ENCODE measurements at regions not wholly inside any gene's neighbourhood (a gene's known extent, or its start where the extent isn't known, plus 50 kb on each side); places are given as distances from the start of the nearest gene placed in this dataset.
A peak's percentile ranks its signal among the peaks of the same experiment; 100 is the strongest.
"Not testable (repeated sequence)": the region's sequence is repeated elsewhere in the genome, so short reads cannot be mapped to it uniquely, and the experiment has no call there.

DNA sequence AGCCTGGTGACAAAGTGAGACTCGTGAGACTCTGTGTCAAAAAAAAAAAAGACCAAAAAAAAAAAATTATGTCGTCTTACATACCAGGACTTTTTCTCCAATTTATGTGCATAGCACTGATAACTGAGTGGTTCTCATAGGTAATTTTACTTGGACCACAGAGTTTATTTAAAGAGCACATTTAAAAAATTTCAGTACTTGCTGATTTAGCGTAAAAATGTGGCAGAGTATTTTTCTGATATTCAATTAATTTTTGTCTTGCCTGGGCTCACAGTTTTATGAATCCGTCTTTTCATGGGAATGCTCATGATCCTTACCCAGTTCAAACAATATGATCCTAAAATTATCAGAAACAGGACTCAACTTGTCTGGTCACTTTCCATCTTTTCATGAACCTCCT lies 151.0 kb upstream of the ZNF92 start:
- intact Hi-C loops (cut with micrococcal nuclease; ENCODE audit: unreplicated experiment), result no loop called here
- no peaks in the 10 kb centered on the region for H3K9me3 Mint-ChIP-seq (ENCODE audit: low read depth, unreplicated experiment)
- CTCF ChIA-PET, result no interaction called here
- no TSS peak for BruUV-seq (replicated peaks)
- no peak overlapping the region for H3K27ac Mint-ChIP-seq (ENCODE audit: unreplicated experiment)
- no peaks in the 10 kb centered on the region for H3K36me3 Mint-ChIP-seq (ENCODE audit: insufficient read depth, unreplicated experiment)
- TF ChIP-seq, protein P1, sequence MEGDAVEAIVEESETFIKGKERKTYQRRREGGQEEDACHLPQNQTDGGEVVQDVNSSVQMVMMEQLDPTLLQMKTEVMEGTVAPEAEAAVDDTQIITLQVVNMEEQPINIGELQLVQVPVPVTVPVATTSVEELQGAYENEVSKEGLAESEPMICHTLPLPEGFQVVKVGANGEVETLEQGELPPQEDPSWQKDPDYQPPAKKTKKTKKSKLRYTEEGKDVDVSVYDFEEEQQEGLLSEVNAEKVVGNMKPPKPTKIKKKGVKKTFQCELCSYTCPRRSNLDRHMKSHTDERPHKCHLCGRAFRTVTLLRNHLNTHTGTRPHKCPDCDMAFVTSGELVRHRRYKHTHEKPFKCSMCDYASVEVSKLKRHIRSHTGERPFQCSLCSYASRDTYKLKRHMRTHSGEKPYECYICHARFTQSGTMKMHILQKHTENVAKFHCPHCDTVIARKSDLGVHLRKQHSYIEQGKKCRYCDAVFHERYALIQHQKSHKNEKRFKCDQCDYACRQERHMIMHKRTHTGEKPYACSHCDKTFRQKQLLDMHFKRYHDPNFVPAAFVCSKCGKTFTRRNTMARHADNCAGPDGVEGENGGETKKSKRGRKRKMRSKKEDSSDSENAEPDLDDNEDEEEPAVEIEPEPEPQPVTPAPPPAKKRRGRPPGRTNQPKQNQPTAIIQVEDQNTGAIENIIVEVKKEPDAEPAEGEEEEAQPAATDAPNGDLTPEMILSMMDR (IDR thresholded peaks at IDR 0.05; ENCODE audit: unreplicated experiment), result no peak
- DNase-seq, result no peak
- H3K4me1 Mint-ChIP-seq (ENCODE audit: low read depth, unreplicated experiment), result no peaks in the 10 kb centered on the region
- no peaks in the 10 kb centered on the region for H3K27me3 Mint-ChIP-seq (ENCODE audit: unreplicated experiment)
- no peak overlapping the region for H3K4me3 Mint-ChIP-seq (ENCODE audit: low read depth, unreplicated experiment)

DNA sequence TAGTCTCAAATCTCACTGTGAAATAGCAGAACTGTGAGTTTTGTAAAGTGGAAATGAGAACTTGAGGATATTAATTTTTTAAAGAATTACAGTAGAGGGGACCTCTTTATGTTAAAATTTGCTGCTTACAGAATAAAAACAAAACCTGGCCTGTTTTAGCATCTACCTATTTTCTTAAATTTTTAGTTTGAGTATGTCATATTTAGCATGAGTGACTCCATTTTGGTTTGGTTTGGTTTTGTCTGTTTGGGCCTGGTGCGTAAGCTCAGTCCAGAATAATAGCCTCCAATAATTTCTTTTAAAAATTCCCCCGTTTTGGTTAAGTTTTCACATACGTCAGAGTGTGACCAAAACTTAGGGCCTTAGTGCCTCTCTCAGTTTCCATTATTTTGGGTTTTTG lies 152.0 kb upstream of the ZNF92 start:
- H3K36me3 Mint-ChIP-seq (ENCODE audit: insufficient read depth, unreplicated experiment), result no peaks in the 10 kb centered on the region

DNA sequence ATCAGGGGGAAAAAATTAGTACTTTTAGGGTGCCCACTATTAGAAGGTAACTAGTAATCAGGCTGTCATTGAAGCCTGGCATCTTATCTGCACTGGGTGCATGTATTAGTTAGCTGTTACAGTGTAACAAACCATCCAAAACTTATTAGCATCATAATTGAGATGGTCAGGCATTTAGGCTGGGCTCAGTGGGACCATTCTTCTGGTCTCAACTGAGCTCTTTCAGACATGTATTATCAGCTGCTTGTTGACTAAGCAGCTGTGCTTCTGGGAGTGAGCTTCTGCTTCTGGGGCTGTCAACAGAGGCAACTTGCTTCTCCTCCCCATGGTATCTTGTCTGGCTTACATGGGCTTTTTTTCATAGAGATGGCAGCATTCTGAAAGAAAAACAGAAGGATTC lies 154.0 kb upstream of the ZNF92 start:
- Mint-ChIP-seq H3K36me3 (ENCODE audit: insufficient read depth, unreplicated experiment) (no peaks in the 10 kb centered on the region), H3K27me3 (ENCODE audit: unreplicated experiment) (no peaks in the 10 kb centered on the region), H3K27ac (ENCODE audit: unreplicated experiment) (no peak overlapping the region), H3K9me3 (ENCODE audit: low read depth, unreplicated experiment) (no peaks in the 10 kb centered on the region), H3K4me1 (ENCODE audit: low read depth, unreplicated experiment) (no peaks in the 10 kb centered on the region), H3K4me3 (ENCODE audit: low read depth, unreplicated experiment) (no peak overlapping the region)
- TF ChIP-seq, protein P1 (IDR thresholded peaks at IDR 0.05; ENCODE audit: unreplicated experiment), result no peak
- CTCF ChIA-PET, result no interaction called here
- no TSS peak for BruUV-seq (replicated peaks)
- no peak for DNase-seq
- intact Hi-C loops (cut with micrococcal nuclease; ENCODE audit: unreplicated experiment), result no loop called here

More for the DNA sequence above, 152.0 kb upstream of the ZNF92 start:
- TF ChIP-seq, protein P1 (IDR thresholded peaks at IDR 0.05; ENCODE audit: unreplicated experiment), result no peak
- Mint-ChIP-seq H3K4me1 (ENCODE audit: low read depth, unreplicated experiment) (no peaks in the 10 kb centered on the region), H3K9me3 (ENCODE audit: low read depth, unreplicated experiment) (no peaks in the 10 kb centered on the region), H3K4me3 (ENCODE audit: low read depth, unreplicated experiment) (no peak overlapping the region), H3K27ac (ENCODE audit: unreplicated experiment) (no peak overlapping the region), H3K27me3 (ENCODE audit: unreplicated experiment) (no peaks in the 10 kb centered on the region)
- CTCF ChIA-PET, result interaction anchor here (0.7 kb wide), 1 partner anchor 727 kb away, joined by 5 read pairs; no protein-coding TSS in a partner anchor
- DNase-seq, result no peak
- BruUV-seq (replicated peaks), result no TSS peak
- intact Hi-C loops (cut with micrococcal nuclease; ENCODE audit: unreplicated experiment), result no loop called here

DNA sequence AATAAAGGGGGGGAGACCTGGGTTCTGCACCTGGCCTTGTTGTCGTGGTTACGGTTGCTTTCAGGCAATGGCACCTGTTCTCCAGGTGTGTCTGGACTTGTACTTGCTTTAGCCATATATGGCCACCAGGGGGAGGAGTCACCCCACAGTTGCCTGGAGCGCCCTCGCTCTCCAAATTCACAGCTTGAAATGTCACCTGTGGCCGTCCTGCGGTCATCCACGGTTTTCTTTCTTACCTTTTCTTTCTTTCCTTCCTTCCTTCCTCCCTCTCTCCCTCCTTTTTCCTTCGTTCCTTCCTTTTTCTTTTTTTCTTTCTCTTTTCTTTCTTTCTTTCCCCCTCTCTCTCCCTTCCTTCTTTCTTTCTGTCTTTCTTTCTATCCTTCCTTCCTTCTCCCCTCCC lies 157.2 kb upstream of the ZNF92 start:
- TF ChIP-seq, protein P1 (IDR thresholded peaks at IDR 0.05; ENCODE audit: unreplicated experiment), result peak; percentile 48
- Mint-ChIP-seq H3K4me3 (ENCODE audit: low read depth, unreplicated experiment) (no peak overlapping the region), H3K4me1 (ENCODE audit: low read depth, unreplicated experiment) (no peaks in the 10 kb centered on the region), H3K9me3 (ENCODE audit: low read depth, unreplicated experiment) (no peaks in the 10 kb centered on the region), H3K27me3 (ENCODE audit: unreplicated experiment) (no peaks in the 10 kb centered on the region), H3K27ac (ENCODE audit: unreplicated experiment) (no peak overlapping the region), H3K36me3 (ENCODE audit: insufficient read depth, unreplicated experiment) (no peaks in the 10 kb centered on the region)
- CTCF ChIA-PET, result interaction anchor here (0.7 to 1.2 kb wide), 4 partner anchors 84 to 506 kb away, joined by 3 to 5 read pairs (median 5); no protein-coding TSS in a partner anchor
- intact Hi-C loops (cut with micrococcal nuclease; ENCODE audit: unreplicated experiment), result loop anchor here (1.0 kb wide), 1 partner anchor 91 kb away; no protein-coding TSS in a partner anchor
- no TSS peak for BruUV-seq (replicated peaks)
- DNase-seq, result peak; percentile 72

DNA sequence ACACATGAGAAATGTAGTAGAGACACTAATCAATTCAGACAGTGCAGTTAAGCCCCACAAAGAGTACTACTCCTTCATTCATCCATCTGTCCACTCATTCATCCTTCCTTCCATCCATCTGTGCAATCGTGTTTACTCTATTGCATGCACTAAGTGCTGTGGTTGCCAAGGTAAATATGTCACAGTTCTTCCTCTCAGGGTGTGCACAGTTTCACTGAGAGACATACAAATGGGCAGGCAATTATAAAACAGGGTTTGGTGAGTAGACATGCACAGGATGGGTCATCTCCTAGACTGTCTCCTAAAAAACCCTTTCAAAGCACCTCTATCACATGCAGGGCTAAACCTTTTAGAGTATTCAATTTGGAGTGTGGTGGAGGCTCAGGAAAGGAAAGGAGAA lies 160.4 kb upstream of the ZNF92 start:
- intact Hi-C loops (cut with micrococcal nuclease; ENCODE audit: unreplicated experiment); H3K4me1 Mint-ChIP-seq (ENCODE audit: low read depth, unreplicated experiment); H3K27ac Mint-ChIP-seq (ENCODE audit: unreplicated experiment); CTCF ChIA-PET; H3K36me3 Mint-ChIP-seq (ENCODE audit: insufficient read depth, unreplicated experiment); H3K27me3 Mint-ChIP-seq (ENCODE audit: unreplicated experiment); H3K4me3 Mint-ChIP-seq (ENCODE audit: low read depth, unreplicated experiment); H3K9me3 Mint-ChIP-seq (ENCODE audit: low read depth, unreplicated experiment); BruUV-seq (replicated peaks); DNase-seq: not testable (repeated sequence)

DNA sequence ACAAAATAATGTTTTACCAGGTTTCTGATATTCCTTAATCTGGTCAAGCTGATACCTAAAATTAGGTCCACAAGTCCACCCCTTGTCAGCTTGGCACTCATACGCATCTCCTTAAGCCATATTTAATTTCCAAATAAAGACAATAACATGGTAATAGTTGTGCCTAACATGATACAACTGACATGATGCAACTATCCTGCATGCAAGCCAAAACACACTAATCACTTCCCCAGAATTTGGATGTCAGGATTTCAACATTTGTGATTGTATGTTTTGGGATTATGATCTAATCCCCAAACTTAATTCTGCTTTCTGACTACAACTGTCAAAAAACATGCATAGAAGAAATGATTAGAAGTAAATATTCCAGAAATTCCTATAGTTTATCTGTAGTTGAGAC lies 174.4 kb upstream of the ZNF92 start:
- DNase-seq; H3K27ac Mint-ChIP-seq (ENCODE audit: unreplicated experiment); H3K36me3 Mint-ChIP-seq (ENCODE audit: insufficient read depth, unreplicated experiment); H3K4me3 Mint-ChIP-seq (ENCODE audit: low read depth, unreplicated experiment); CTCF ChIA-PET; H3K9me3 Mint-ChIP-seq (ENCODE audit: low read depth, unreplicated experiment); intact Hi-C loops (cut with micrococcal nuclease; ENCODE audit: unreplicated experiment); BruUV-seq (replicated peaks); H3K4me1 Mint-ChIP-seq (ENCODE audit: low read depth, unreplicated experiment); H3K27me3 Mint-ChIP-seq (ENCODE audit: unreplicated experiment): not testable (repeated sequence)

DNA sequence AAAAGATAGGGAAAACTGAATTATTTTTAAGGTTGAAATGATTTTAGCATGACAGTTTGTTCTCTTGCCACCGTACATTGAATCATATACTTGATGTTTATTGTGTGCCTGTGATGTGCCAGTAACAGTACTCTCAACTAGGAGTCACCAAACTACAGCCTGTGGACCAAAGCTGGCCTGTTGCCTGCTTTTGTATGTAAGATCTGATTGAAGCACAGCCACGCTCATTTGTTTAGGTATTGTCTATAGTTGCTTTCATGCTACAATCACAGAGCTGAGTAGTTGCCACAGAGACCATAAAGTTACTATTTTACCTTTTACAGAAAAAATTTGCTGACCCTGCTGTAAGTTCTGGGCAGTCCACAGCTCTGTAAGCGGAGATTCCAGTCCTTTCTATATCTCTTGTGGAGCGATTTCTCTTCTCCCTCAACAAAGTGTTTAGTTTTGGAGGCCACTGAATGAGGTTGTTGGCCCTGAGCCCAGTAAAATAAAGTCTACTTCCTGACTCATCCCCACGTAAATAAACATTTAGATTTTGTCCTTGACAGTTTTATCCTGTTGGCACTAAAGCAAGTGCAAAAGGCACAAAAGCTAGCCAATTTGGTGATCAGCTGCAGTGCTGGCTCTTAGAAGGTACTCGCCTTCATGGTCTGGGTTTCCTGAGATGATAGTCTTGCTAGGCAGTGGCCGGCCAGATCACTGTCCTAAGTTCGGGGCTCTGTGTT lies 180.2 kb upstream of the ZNF92 start:
- BruUV-seq (replicated peaks); H3K36me3 Mint-ChIP-seq (ENCODE audit: insufficient read depth, unreplicated experiment); H3K9me3 Mint-ChIP-seq (ENCODE audit: low read depth, unreplicated experiment); H3K27ac Mint-ChIP-seq (ENCODE audit: unreplicated experiment); H3K4me1 Mint-ChIP-seq (ENCODE audit: low read depth, unreplicated experiment); intact Hi-C loops (cut with micrococcal nuclease; ENCODE audit: unreplicated experiment); H3K4me3 Mint-ChIP-seq (ENCODE audit: low read depth, unreplicated experiment); H3K27me3 Mint-ChIP-seq (ENCODE audit: unreplicated experiment); DNase-seq; CTCF ChIA-PET: not testable (repeated sequence)

Measured in Calu3 (cell line).